Muscle layer of colon (tissue), 2 donors: ENCODE measurements at regions not wholly inside any gene's neighbourhood (a gene's known extent, or its start where the extent isn't known, plus 50 kb on each side); places are given as distances from the start of the nearest gene placed in this dataset.
"Not testable (repeated sequence)": the region's sequence is repeated elsewhere in the genome, so short reads cannot be mapped to it uniquely, and the experiment has no call there.

Experiments used
- H3K27ac ChIP-seq: one replicate; pipeline ENCODE4 v1.7.0; 2013; ENCODE audit warnings: low read depth, mild to moderate bottlenecking, low read length, moderate library complexity
- H3K27me3 ChIP-seq, 2 donors: one replicate each; pipeline ENCODE4 v1.7.0; 2013; ENCODE audit warnings: low read length in 2 of 2, mild to moderate bottlenecking in 2 of 2; ENCODE audit not compliant: insufficient read depth in 2 of 2, control insufficient read depth in 1 of 2
- H3K36me3 ChIP-seq: one replicate; pipeline ENCODE4 v1.7.0; 2013; ENCODE audit warnings: mild to moderate bottlenecking, low read length; ENCODE audit not compliant: insufficient read depth
- H3K4me1 ChIP-seq: one replicate; pipeline ENCODE4 v1.7.0; 2013; ENCODE audit warnings: mild to moderate bottlenecking, low read length; ENCODE audit not compliant: insufficient read depth
- H3K4me3 ChIP-seq, 2 donors: one replicate each; pipeline ENCODE4 v1.7.0; 2013; ENCODE audit warnings: low read length in 2 of 2, low read depth in 1 of 2, mild to moderate bottlenecking in 1 of 2, moderate library complexity in 1 of 2
- H3K9ac ChIP-seq: one replicate; pipeline ENCODE4 v1.7.0; 2013; ENCODE audit warnings: low read length
- H3K9me3 ChIP-seq: one replicate; pipeline ENCODE4 v1.7.0; 2013; ENCODE audit warnings: mild to moderate bottlenecking, low read length
- donor health status: abdominal sarcoma.
- donor health status: Adenocarcinoma of cecum.

GRCh38 chr10:6796231-6796630 lies 216.2 kb upstream of the PRKCQ start:
- no peaks in the 10 kb centered on the region for H3K27me3 ChIP-seq
- no peaks in the 10 kb centered on the region for H3K4me1 ChIP-seq
- no peak overlapping the region for H3K9ac ChIP-seq
- no peak overlapping the region for H3K4me3 ChIP-seq
- H3K9me3 ChIP-seq, result no peaks in the 10 kb centered on the region
- H3K27ac ChIP-seq, result no peak overlapping the region
- H3K36me3 ChIP-seq, result no peaks in the 10 kb centered on the region

- Histone ChIP-seq H3K4me1 (no peaks in the 10 kb centered on the region), H3K4me3 (no peak overlapping the region), H3K36me3 (no peaks in the 10 kb centered on the region), H3K27me3 (no peaks in the 10 kb centered on the region), H3K9ac (no peak overlapping the region), H3K9me3 (no peaks in the 10 kb centered on the region), H3K27ac (no peak overlapping the region)
Observed at GRCh38 chr10:6795541-6795940, 215.5 kb upstream of the PRKCQ start.

- not testable (repeated sequence) for H3K9ac ChIP-seq, H3K9me3 ChIP-seq, H3K36me3 ChIP-seq, H3K4me1 ChIP-seq, H3K27ac ChIP-seq, H3K27me3 ChIP-seq, H3K4me3 ChIP-seq
Observed at GRCh38 chr10:6794841-6795240, 214.8 kb upstream of the PRKCQ start.

- no peaks in the 10 kb centered on the region for H3K4me1 ChIP-seq
- H3K9me3 ChIP-seq, result no peaks in the 10 kb centered on the region
- H3K27ac ChIP-seq, result no peak overlapping the region
- no peak overlapping the region for H3K9ac ChIP-seq
- H3K4me3 ChIP-seq, result no peak overlapping the region
- H3K36me3 ChIP-seq, result no peaks in the 10 kb centered on the region
- no peaks in the 10 kb centered on the region for H3K27me3 ChIP-seq
Observed at GRCh38 chr10:6794441-6794840, 214.4 kb upstream of the PRKCQ start.

- Histone ChIP-seq H3K9ac (no peak overlapping the region), H3K27ac (no peak overlapping the region), H3K27me3 (no peaks in the 10 kb centered on the region), H3K4me3 (no peak overlapping the region), H3K9me3 (no peaks in the 10 kb centered on the region), H3K4me1 (peaks cover 8% of the 10 kb centered on the region), H3K36me3 (no peaks in the 10 kb centered on the region)
Observed at GRCh38 chr10:6788731-6789130, 208.7 kb upstream of the PRKCQ start.

GRCh38 chr10:6788231-6788630 lies 208.2 kb upstream of the PRKCQ start:
- Histone ChIP-seq H3K4me1 (peaks cover 8% of the 10 kb centered on the region), H3K4me3 (no peak overlapping the region), H3K9me3 (no peaks in the 10 kb centered on the region), H3K27me3 (no peaks in the 10 kb centered on the region), H3K36me3 (no peaks in the 10 kb centered on the region), H3K9ac (no peak overlapping the region), H3K27ac (no peak overlapping the region)

GRCh38 chr10:6787718-6788117 lies 207.6 kb upstream of the PRKCQ start:
- no peak overlapping the region for H3K9ac ChIP-seq
- no peak overlapping the region for H3K27ac ChIP-seq
- H3K36me3 ChIP-seq, result no peaks in the 10 kb centered on the region
- peaks cover 8% of the 10 kb centered on the region for H3K4me1 ChIP-seq
- H3K9me3 ChIP-seq, result no peaks in the 10 kb centered on the region
- no peaks in the 10 kb centered on the region for H3K27me3 ChIP-seq
- no peak overlapping the region for H3K4me3 ChIP-seq

GRCh38 chr10:6787091-6787490 lies 207.0 kb upstream of the PRKCQ start:
- no peak overlapping the region for H3K4me3 ChIP-seq
- H3K27me3 ChIP-seq, result no peaks in the 10 kb centered on the region
- H3K27ac ChIP-seq, result no peak overlapping the region
- no peak overlapping the region for H3K9ac ChIP-seq
- no peaks in the 10 kb centered on the region for H3K36me3 ChIP-seq
- no peaks in the 10 kb centered on the region for H3K9me3 ChIP-seq
- H3K4me1 ChIP-seq, result peaks cover 8% of the 10 kb centered on the region

- no peak overlapping the region for H3K9ac ChIP-seq
- no peak overlapping the region for H3K4me3 ChIP-seq
- H3K27ac ChIP-seq, result no peak overlapping the region
Observed at GRCh38 chr10:6786579-6787031, 206.5 kb upstream of the PRKCQ start.

GRCh38 chr10:6784429-6784828 lies 204.4 kb upstream of the PRKCQ start:
- H3K4me1 ChIP-seq, H3K9me3 ChIP-seq, H3K27me3 ChIP-seq, H3K4me3 ChIP-seq, H3K9ac ChIP-seq, H3K36me3 ChIP-seq, H3K27ac ChIP-seq: not testable (repeated sequence)

More at GRCh38 chr10:6786579-6787031, 206.5 kb upstream of the PRKCQ start:
- peaks cover 8% of the 10 kb centered on the region for H3K4me1 ChIP-seq
- H3K27me3 ChIP-seq, result no peaks in the 10 kb centered on the region
- no peaks in the 10 kb centered on the region for H3K9me3 ChIP-seq
- H3K36me3 ChIP-seq, result no peaks in the 10 kb centered on the region

- H3K36me3 ChIP-seq, result no peaks in the 10 kb centered on the region
- H3K9me3 ChIP-seq, result no peaks in the 10 kb centered on the region
- H3K27me3 ChIP-seq, result no peaks in the 10 kb centered on the region
- H3K4me3 ChIP-seq, result no peak overlapping the region
- no peak overlapping the region for H3K9ac ChIP-seq
- H3K27ac ChIP-seq, result no peak overlapping the region
- peaks cover 8% of the 10 kb centered on the region for H3K4me1 ChIP-seq
Observed at GRCh38 chr10:6783471-6783870, 203.4 kb upstream of the PRKCQ start.

GRCh38 chr10:6782378-6782777 lies 202.3 kb upstream of the PRKCQ start:
- Histone ChIP-seq H3K4me3 (no peak overlapping the region), H3K27ac (no peak overlapping the region), H3K9me3 (no peaks in the 10 kb centered on the region), H3K36me3 (no peaks in the 10 kb centered on the region), H3K27me3 (peaks cover 0 to 7% of the 10 kb centered on the region in 2 donors), H3K9ac (no peak overlapping the region), H3K4me1 (peaks cover 8% of the 10 kb centered on the region)
